KMS-11 (cell line): ENCODE measurements at regions not wholly inside any gene's neighbourhood (a gene's known extent, or its start where the extent isn't known, plus 50 kb on each side); places are given as distances from the start of the nearest gene placed in this dataset.

Experiments used
- H2AFZ ChIP-seq: fragments of 200-600 bp; sonication (generic); 2 replicates; pipeline ENCODE4 v1.6.1; 2016; ENCODE audit warnings: antibody characterized with exemption, mixed run types, low read depth
- H3K27ac ChIP-seq: fragments of 200-600 bp; sonication (generic); 2 replicates; pipeline ENCODE4 v1.6.1; 2016; ENCODE audit warnings: mild to moderate bottlenecking, mixed run types
- H3K27me3 ChIP-seq: fragments of 200-600 bp; sonication (generic); 2 replicates; pipeline ENCODE4 v1.6.1; 2017; ENCODE audit warnings: mild to moderate bottlenecking, low read depth, mixed run types, moderate library complexity; ENCODE audit not compliant: insufficient read depth
- H3K36me3 ChIP-seq: fragments of 200-600 bp; sonication (generic); 2 replicates; pipeline ENCODE4 v1.6.1; 2017; ENCODE audit warnings: mild to moderate bottlenecking, mixed run types; ENCODE audit not compliant: insufficient read depth
- H3K4me1 ChIP-seq: fragments of 200-600 bp; sonication (generic); 2 replicates; pipeline ENCODE4 v1.6.1; 2016; ENCODE audit warnings: mild to moderate bottlenecking, low read depth, mixed run types; ENCODE audit not compliant: poor library complexity, severe bottlenecking
- H3K4me2 ChIP-seq: fragments of 200-600 bp; sonication (generic); 2 replicates; pipeline ENCODE4 v1.7.0; 2016; ENCODE audit warnings: mild to moderate bottlenecking, mixed run types
- H3K4me3 ChIP-seq: fragments of 200-600 bp; sonication (generic); IDR thresholded peaks from 2 replicates; pipeline ENCODE4 v1.6.1; 2017; ENCODE audit warnings: low read depth, low read length, mixed read lengths; ENCODE audit not compliant: insufficient read depth
- H3K79me2 ChIP-seq: fragments of 200-600 bp; sonication (generic); 2 replicates; pipeline ENCODE4 v1.6.1; 2016; ENCODE audit warnings: low read depth, mixed run types; ENCODE audit not compliant: insufficient read depth
- H3K9ac ChIP-seq: fragments of 200-600 bp; sonication (generic); 2 replicates; pipeline ENCODE4 v1.6.1; 2016; ENCODE audit warnings: mild to moderate bottlenecking, mixed run types
- H4K20me1 ChIP-seq: fragments of 200-600 bp; sonication (generic); 2 replicates; pipeline ENCODE4 v1.6.1; 2016; ENCODE audit warnings: mild to moderate bottlenecking, mixed run types; ENCODE audit not compliant: insufficient read depth
- TF ChIP-seq, protein P1 (sequence below): fragments of 200-600 bp; sonication (generic); conservative IDR thresholded peaks from 2 replicates; pipeline ENCODE4 v1.6.1; 2017; ENCODE audit warnings: low read depth, mild to moderate bottlenecking, antibody characterized with exemption, low read length, moderate library complexity, mixed read lengths

DNA sequence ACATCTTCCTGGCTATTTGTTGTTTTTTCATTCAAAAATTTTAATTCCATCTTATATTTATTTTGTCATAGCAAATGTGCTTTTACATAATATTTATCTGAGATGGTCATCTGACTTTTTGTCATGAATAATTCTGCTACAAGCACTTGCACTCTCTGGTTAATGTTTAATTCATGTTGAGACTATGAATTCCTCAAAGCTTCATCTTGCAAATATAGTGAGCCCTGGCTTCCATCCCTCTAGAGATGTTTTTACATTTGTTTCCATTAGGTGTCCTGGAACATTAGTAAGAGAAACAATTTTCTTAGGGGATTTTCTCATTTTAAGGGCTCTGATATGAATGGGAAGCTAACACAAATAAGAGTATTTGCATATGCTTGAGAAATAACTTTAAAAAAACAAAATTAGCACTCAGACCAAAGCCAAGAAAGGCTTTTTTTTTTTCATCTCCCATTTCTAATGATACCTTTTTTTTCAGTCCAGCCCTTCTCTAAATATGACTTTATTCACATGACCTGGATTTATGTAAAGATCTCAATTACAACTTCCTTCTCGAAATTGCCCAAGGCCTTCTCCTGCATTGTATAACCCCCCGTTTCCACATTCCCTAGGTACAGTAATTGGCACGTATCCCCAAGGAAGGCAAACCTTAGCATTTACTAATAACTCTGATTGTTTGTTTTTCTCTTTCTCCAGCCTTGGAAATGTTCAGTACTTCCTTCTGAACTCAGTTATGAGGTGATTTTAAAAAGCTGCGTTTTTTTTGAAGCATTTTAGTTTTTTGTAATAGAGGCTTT, 797.0 kb upstream of the GJE1 start:
- Histone ChIP-seq H3K27me3 (no peaks in the 10 kb centered on the region), H3K36me3 (no peaks in the 10 kb centered on the region), H3K9ac (no peak overlapping the region), H3K27ac (no peak overlapping the region), H4K20me1 (no peaks in the 10 kb centered on the region), H3K4me2 (no peak overlapping the region), H3K4me3 (no peak overlapping the region), H3K79me2 (no peaks in the 10 kb centered on the region), H3K4me1 (no peaks in the 10 kb centered on the region), H2AFZ (no peak overlapping the region)
- TF ChIP-seq, protein P1, sequence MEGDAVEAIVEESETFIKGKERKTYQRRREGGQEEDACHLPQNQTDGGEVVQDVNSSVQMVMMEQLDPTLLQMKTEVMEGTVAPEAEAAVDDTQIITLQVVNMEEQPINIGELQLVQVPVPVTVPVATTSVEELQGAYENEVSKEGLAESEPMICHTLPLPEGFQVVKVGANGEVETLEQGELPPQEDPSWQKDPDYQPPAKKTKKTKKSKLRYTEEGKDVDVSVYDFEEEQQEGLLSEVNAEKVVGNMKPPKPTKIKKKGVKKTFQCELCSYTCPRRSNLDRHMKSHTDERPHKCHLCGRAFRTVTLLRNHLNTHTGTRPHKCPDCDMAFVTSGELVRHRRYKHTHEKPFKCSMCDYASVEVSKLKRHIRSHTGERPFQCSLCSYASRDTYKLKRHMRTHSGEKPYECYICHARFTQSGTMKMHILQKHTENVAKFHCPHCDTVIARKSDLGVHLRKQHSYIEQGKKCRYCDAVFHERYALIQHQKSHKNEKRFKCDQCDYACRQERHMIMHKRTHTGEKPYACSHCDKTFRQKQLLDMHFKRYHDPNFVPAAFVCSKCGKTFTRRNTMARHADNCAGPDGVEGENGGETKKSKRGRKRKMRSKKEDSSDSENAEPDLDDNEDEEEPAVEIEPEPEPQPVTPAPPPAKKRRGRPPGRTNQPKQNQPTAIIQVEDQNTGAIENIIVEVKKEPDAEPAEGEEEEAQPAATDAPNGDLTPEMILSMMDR: no peak

- H2AFZ ChIP-seq: no peak overlapping the region
- H3K27me3 ChIP-seq: no peaks in the 10 kb centered on the region
- no peak overlapping the region for H3K9ac ChIP-seq
- H4K20me1 ChIP-seq: no peaks in the 10 kb centered on the region
- no peaks in the 10 kb centered on the region for H3K4me1 ChIP-seq
- no peaks in the 10 kb centered on the region for H3K36me3 ChIP-seq
- H3K79me2 ChIP-seq: no peaks in the 10 kb centered on the region
- no peak overlapping the region for H3K4me3 ChIP-seq
- no peak overlapping the region for H3K27ac ChIP-seq
- TF ChIP-seq, protein P1: no peak
- no peak overlapping the region for H3K4me2 ChIP-seq
Measured at GRCh38 chr6:141326925-141327324, 805.8 kb upstream of the GJE1 start.

GRCh38 chr6:141326426-141326825, 806.3 kb upstream of the GJE1 start:
- TF ChIP-seq, protein P1: no peak
- H3K4me1 ChIP-seq: no peaks in the 10 kb centered on the region
- H3K27ac ChIP-seq: no peak overlapping the region
- H3K27me3 ChIP-seq: no peaks in the 10 kb centered on the region
- H3K36me3 ChIP-seq: no peaks in the 10 kb centered on the region
- no peak overlapping the region for H3K9ac ChIP-seq
- H3K4me3 ChIP-seq: no peak overlapping the region
- no peaks in the 10 kb centered on the region for H3K79me2 ChIP-seq
- H4K20me1 ChIP-seq: no peaks in the 10 kb centered on the region
- H3K4me2 ChIP-seq: no peak overlapping the region
- H2AFZ ChIP-seq: no peak overlapping the region

DNA sequence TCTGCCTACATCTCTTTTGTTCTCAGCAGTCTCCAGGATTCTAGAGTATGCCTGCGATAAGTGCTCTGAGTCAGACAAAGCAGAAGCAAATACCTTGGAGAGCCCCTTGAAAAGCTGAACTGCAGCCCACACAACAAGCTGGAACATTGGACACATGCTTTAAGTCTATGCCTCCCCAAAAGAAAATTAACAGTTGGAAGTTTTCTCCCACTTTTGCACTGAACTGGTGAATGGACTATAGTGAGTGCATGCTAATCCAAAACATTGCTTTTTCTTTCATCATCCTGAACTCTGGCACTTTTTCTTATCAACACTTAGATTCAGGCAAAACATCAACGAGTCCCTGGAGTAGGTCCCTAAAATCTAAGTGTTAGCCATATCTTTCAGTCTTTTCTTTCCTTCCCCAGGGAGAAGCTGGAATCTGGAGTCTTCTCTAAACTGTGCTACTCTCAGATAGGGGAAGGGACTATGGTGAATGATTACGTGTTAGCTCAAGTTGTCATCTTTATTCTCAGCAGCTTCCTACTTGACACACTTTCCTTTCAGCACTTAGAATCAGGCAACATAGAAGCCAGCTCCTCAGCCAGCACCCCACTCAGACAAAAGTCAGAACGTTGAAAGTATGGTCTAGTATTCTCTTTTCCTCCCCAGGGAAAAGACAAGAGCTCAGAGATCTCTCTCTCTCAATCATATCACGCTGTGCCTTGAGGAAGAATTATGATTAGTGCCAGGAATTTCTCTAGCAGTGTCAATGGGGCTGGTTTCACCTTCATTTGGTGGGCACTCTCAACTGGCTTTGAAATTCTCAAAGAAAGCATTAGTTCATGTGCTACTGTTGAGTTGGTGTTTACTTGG, 811.0 kb upstream of the GJE1 start:
- H3K4me2 ChIP-seq: no peak overlapping the region
- H3K9ac ChIP-seq: no peak overlapping the region
- H3K4me1 ChIP-seq: no peaks in the 10 kb centered on the region
- TF ChIP-seq, protein P1: no peak
- H2AFZ ChIP-seq: no peak overlapping the region
- no peaks in the 10 kb centered on the region for H4K20me1 ChIP-seq
- no peaks in the 10 kb centered on the region for H3K36me3 ChIP-seq
- no peaks in the 10 kb centered on the region for H3K27me3 ChIP-seq
- no peaks in the 10 kb centered on the region for H3K79me2 ChIP-seq
- no peak overlapping the region for H3K4me3 ChIP-seq
- no peak overlapping the region for H3K27ac ChIP-seq
